ENCODE measurements at regions not wholly inside any gene's neighbourhood (a gene's known extent, or its start where the extent isn't known, plus 50 kb on each side); places are given as distances from the start of the nearest gene placed in this dataset.

GRCh38 chr7:52271703-52272102, 763.7 kb upstream of the POM121L12 start:
- WGBS, 2 experiments (ENCODE audit: extremely low coverage in 1 of 2, insufficient coverage in 1 of 2, insufficient read length in 1 of 2, insufficient replicate concordance in 2 of 2, low coverage in 1 of 2, low lambda C conversion rate in 2 of 2, missing lambda C conversion rate in 1 of 2): 88% methylated on average over 3 of the region's 3 CpGs; no CpG with 5 or more reads in 1 of the 2 experiments
- Histone ChIP-seq H2BK5ac (ENCODE audit: low read depth, low read length) (no peak overlapping the region), H3K4me2 (ENCODE audit: insufficient read depth in 1 of 2, low read depth in 2 of 2, low read length in 2 of 2) (no peak overlapping the region), H3K14ac (ENCODE audit: insufficient read length) (no peak overlapping the region), H3K9me3 (ENCODE audit: insufficient read depth in 2 of 2, low read depth in 1 of 2, low read length in 1 of 2) (peaks cover 0 to 9% of the 10 kb centered on the region in 2 experiments; a peak in 1 of 4 replicates), H3K18ac (ENCODE audit: extremely low read depth, low read length) (no peak overlapping the region), H4K5ac (ENCODE audit: insufficient read length, low read depth, low read length) (no peak overlapping the region), H4K91ac (replicated peaks; ENCODE audit: insufficient read length, low read length) (no peak overlapping the region), H4K20me1 (replicated peaks in 1 of 2; ENCODE audit: control insufficient read depth in 1 of 2, insufficient read depth in 2 of 2, low read length in 2 of 2) (no peaks in the 10 kb centered on the region), H3K9ac (replicated peaks in 1 of 4; ENCODE audit: extremely low read depth in 1 of 4, low read depth in 3 of 4, low read length in 3 of 4) (no peak overlapping the region), H3K4me1 (replicated peaks in 1 of 4; ENCODE audit: control insufficient read depth in 3 of 4, insufficient read depth in 4 of 4, low read length in 3 of 4) (no peaks in the 10 kb centered on the region), H4K8ac (ENCODE audit: extremely low read depth, insufficient read depth, low read length) (no peak overlapping the region), H3K56ac (replicated peaks; ENCODE audit: insufficient read length, low read depth, low read length) (no peak overlapping the region), H2BK120ac (replicated peaks; ENCODE audit: low read depth, low read length) (no peak overlapping the region), H2AFZ (ENCODE audit: low read length) (no peak overlapping the region), H3K27ac (ENCODE audit: low read depth, low read length) (no peak overlapping the region), H2BK12ac (ENCODE audit: low read depth, low read length) (no peak overlapping the region), H3K4ac (replicated peaks; ENCODE audit: insufficient read length, low read depth, low read length) (no peak overlapping the region), H3K79me2 (ENCODE audit: control insufficient read depth in 1 of 2, insufficient read depth in 2 of 2, low read length in 2 of 2) (no peaks in the 10 kb centered on the region), H3K23me2 (ENCODE audit: low read depth, low read length) (no peaks in the 10 kb centered on the region), H3K23ac (ENCODE audit: insufficient read length) (no peak overlapping the region), H2AK5ac (ENCODE audit: low read depth, low read length) (no peak overlapping the region), H3K79me1 (ENCODE audit: low read depth, low read length) (no peaks in the 10 kb centered on the region), H3K27me3 (replicated peaks in 1 of 4; ENCODE audit: control insufficient read depth in 3 of 4, extremely low read depth in 1 of 4, insufficient read depth in 3 of 4, low read length in 3 of 4) (no peaks in the 10 kb centered on the region), H2BK20ac (ENCODE audit: low read length) (no peak overlapping the region), H2BK15ac (ENCODE audit: low read length) (no peak overlapping the region), H3K4me3 (ENCODE audit: extremely low read depth in 1 of 4, insufficient read depth in 2 of 4, low read depth in 3 of 4, low read length in 4 of 4) (no peak overlapping the region), H3K36me3 (ENCODE audit: control insufficient read depth in 2 of 4, insufficient read depth in 4 of 4, low read length in 3 of 4) (no peaks in the 10 kb centered on the region)
- no peak for FAIRE-seq
- TF ChIP-seq ATF2 (IDR thresholded peaks at IDR 0.05; ENCODE audit: low read length) (no peak), SAP30 (IDR thresholded peaks at IDR 0.05; ENCODE audit: insufficient read depth, insufficient replicate concordance, low read length) (no peak), RXRA (IDR thresholded peaks at IDR 0.05; ENCODE audit: insufficient read depth, low read depth, low read length) (no peak), MAFK (IDR thresholded peaks at IDR 0.05; ENCODE audit: low read depth, low read length) (no peak), JUND (IDR thresholded peaks at IDR 0.05; ENCODE audit: low read length) (no peak), CBX5 (IDR thresholded peaks at IDR 0.05; ENCODE audit: low read depth, low read length) (no peak)
- CTCF ChIA-PET (ENCODE audit: partially characterized antibody): no interaction called here
- POLR2A ChIA-PET (ENCODE audit: partially characterized antibody): no interaction called here
- no peak for DNase-seq (ENCODE audit: low read depth in 1 of 2, low spot score in 2 of 2)

Measured in H1 (cell line).